Immature natural killer cell (primary cell): ENCODE measurements at regions not wholly inside any gene's neighbourhood (a gene's known extent, or its start where the extent isn't known, plus 50 kb on each side); places are given as distances from the start of the nearest gene placed in this dataset.
"Not testable (repeated sequence)": the region's sequence is repeated elsewhere in the genome, so short reads cannot be mapped to it uniquely, and the experiment has no call there.

ENCODE experiments used
- DNase-seq, 3 donors: peaks; one replicate each; pipeline ENCODE4 v3.0.0; 2022; ENCODE audit warnings: mixed read lengths in 1 of 3
- H3K27ac Mint-ChIP-seq, 6 donors: one replicate each; pipeline ENCODE4 v1.8.0; 2020; ENCODE audit warnings: mixed read lengths in 6 of 6, mild to moderate bottlenecking in 5 of 6, inconsistent platforms in 4 of 6, moderate library complexity in 3 of 6
- H3K27me3 Mint-ChIP-seq, 3 donors: one replicate each; pipeline ENCODE4 v1.8.0; 2020 to 2021; ENCODE audit warnings: low read depth in 3 of 3, mild to moderate bottlenecking in 3 of 3, mixed read lengths in 3 of 3, moderate library complexity in 3 of 3, inconsistent platforms in 1 of 3
- H3K36me3 Mint-ChIP-seq, 3 donors: one replicate each; pipeline ENCODE4 v1.8.0; 2020; ENCODE audit warnings: mixed read lengths in 3 of 3, inconsistent platforms in 2 of 3, mild to moderate bottlenecking in 2 of 3
- H3K4me1 Mint-ChIP-seq, 2 donors: one replicate each; pipeline ENCODE4 v1.8.0; 2020; ENCODE audit warnings: inconsistent platforms in 2 of 2, mild to moderate bottlenecking in 2 of 2, mixed read lengths in 2 of 2, moderate library complexity in 1 of 2
- H3K4me3 Mint-ChIP-seq, 5 donors: one replicate each; pipeline ENCODE4 v1.8.0; 2020; ENCODE audit warnings: mild to moderate bottlenecking in 5 of 5, mixed read lengths in 5 of 5, inconsistent platforms in 3 of 5, moderate library complexity in 3 of 5
- H3K9me3 Mint-ChIP-seq, 6 donors: one replicate each; pipeline ENCODE4 v1.8.0; 2020; ENCODE audit warnings: mild to moderate bottlenecking in 6 of 6, mixed read lengths in 6 of 6, inconsistent platforms in 4 of 6, moderate library complexity in 3 of 6

GRCh38 chr4:84001876-84002569 is 466.1 kb downstream of the GPAT3 start:
- DNase-seq: no peak
- Mint-ChIP-seq H3K4me3 (no peak overlapping the region), H3K27ac (no peak overlapping the region), H3K36me3 (no peaks in the 10 kb centered on the region), H3K27me3 (peaks cover 0 to 2% (median 0%) of the 10 kb centered on the region in 3 donors), H3K9me3 (peaks cover 0 to 5% (median 3%) of the 10 kb centered on the region in 6 donors), H3K4me1 (no peaks in the 10 kb centered on the region)

GRCh38 chr4:83996254-83996653 is 460.3 kb downstream of the GPAT3 start:
- Mint-ChIP-seq H3K4me1 (no peaks in the 10 kb centered on the region), H3K4me3 (no peak overlapping the region), H3K27ac (no peak overlapping the region), H3K36me3 (no peaks in the 10 kb centered on the region), H3K9me3 (peaks cover 0 to 5% (median 2%) of the 10 kb centered on the region in 6 donors), H3K27me3 (peaks cover 0 to 2% (median 0%) of the 10 kb centered on the region in 3 donors)
- DNase-seq: no peak

GRCh38 chr4:83993774-83994173 is 457.9 kb downstream of the GPAT3 start:
- peaks cover 0 to 2% (median 0%) of the 10 kb centered on the region in 3 donors for H3K27me3 Mint-ChIP-seq
- H3K27ac Mint-ChIP-seq: no peak overlapping the region
- H3K36me3 Mint-ChIP-seq: peaks cover 0 to 3% (median 0%) of the 10 kb centered on the region in 3 donors
- no peak for DNase-seq
- no peaks in the 10 kb centered on the region for H3K4me1 Mint-ChIP-seq
- H3K9me3 Mint-ChIP-seq: peaks cover 0 to 12% (median 4%) of the 10 kb centered on the region in 6 donors
- no peak overlapping the region for H3K4me3 Mint-ChIP-seq

GRCh38 chr4:83989835-83990234 is 453.9 kb downstream of the GPAT3 start:
- H3K4me1 Mint-ChIP-seq: no peaks in the 10 kb centered on the region
- H3K4me3 Mint-ChIP-seq: no peak overlapping the region
- no peak overlapping the region for H3K27ac Mint-ChIP-seq
- H3K36me3 Mint-ChIP-seq: peaks cover 0 to 3% (median 0%) of the 10 kb centered on the region in 3 donors
- H3K9me3 Mint-ChIP-seq: peaks cover 1 to 12% (median 7%) of the 10 kb centered on the region in 6 donors
- DNase-seq: no peak
- H3K27me3 Mint-ChIP-seq: peaks cover 0 to 4% (median 2%) of the 10 kb centered on the region in 3 donors

- peaks cover 0 to 2% (median 0%) of the 10 kb centered on the region in 3 donors for H3K27me3 Mint-ChIP-seq
- no peaks in the 10 kb centered on the region for H3K36me3 Mint-ChIP-seq
- no peak for DNase-seq
- H3K4me3 Mint-ChIP-seq: no peak overlapping the region
- no peak overlapping the region for H3K27ac Mint-ChIP-seq
- no peaks in the 10 kb centered on the region for H3K4me1 Mint-ChIP-seq
- H3K9me3 Mint-ChIP-seq: peaks cover 0 to 6% (median 2%) of the 10 kb centered on the region in 6 donors
These were observed 445.2 kb downstream of the GPAT3 start for GRCh38 chr4:83981156-83981555.

GRCh38 chr4:83979773-83980172 is 443.9 kb downstream of the GPAT3 start:
- Mint-ChIP-seq H3K4me3 (no peak overlapping the region), H3K27me3 (no peaks in the 10 kb centered on the region), H3K4me1 (no peaks in the 10 kb centered on the region), H3K27ac (no peak overlapping the region), H3K9me3 (peaks cover 0 to 4% (median 0%) of the 10 kb centered on the region in 6 donors), H3K36me3 (no peaks in the 10 kb centered on the region)
- DNase-seq: no peak

- Mint-ChIP-seq H3K27ac (no peak overlapping the region), H3K9me3 (peaks cover 0 to 2% (median 0%) of the 10 kb centered on the region in 6 donors), H3K4me1 (no peaks in the 10 kb centered on the region), H3K36me3 (no peaks in the 10 kb centered on the region), H3K4me3 (no peak overlapping the region), H3K27me3 (peaks cover 0 to 1% (median 0%) of the 10 kb centered on the region in 3 donors)
- no peak for DNase-seq
These were observed 438.3 kb downstream of the GPAT3 start for GRCh38 chr4:83974111-83974780.

- H3K9me3 Mint-ChIP-seq: peaks cover 0 to 14% (median 2%) of the 10 kb centered on the region in 6 donors
- no peak overlapping the region for H3K4me3 Mint-ChIP-seq
- H3K27ac Mint-ChIP-seq: no peak overlapping the region
- DNase-seq: no peak
- no peaks in the 10 kb centered on the region for H3K4me1 Mint-ChIP-seq
- H3K36me3 Mint-ChIP-seq: no peaks in the 10 kb centered on the region
- no peaks in the 10 kb centered on the region for H3K27me3 Mint-ChIP-seq
These were observed 429.2 kb downstream of the GPAT3 start for GRCh38 chr4:83964996-83965541.

- Mint-ChIP-seq H3K27me3 (no peaks in the 10 kb centered on the region), H3K27ac (no peak overlapping the region), H3K36me3 (no peaks in the 10 kb centered on the region), H3K4me3 (no peak overlapping the region), H3K9me3 (peaks cover 0 to 18% (median 4%) of the 10 kb centered on the region in 6 donors), H3K4me1 (no peaks in the 10 kb centered on the region)
- no peak for DNase-seq
These were observed 426.6 kb downstream of the GPAT3 start for GRCh38 chr4:83962492-83962891.

GRCh38 chr4:83961575-83961974 is 425.7 kb downstream of the GPAT3 start:
- Mint-ChIP-seq H3K27me3 (peaks cover 0 to 3% (median 2%) of the 10 kb centered on the region in 3 donors), H3K9me3 (peaks cover 0 to 14% (median 3%) of the 10 kb centered on the region in 6 donors), H3K36me3 (no peaks in the 10 kb centered on the region), H3K27ac (no peak overlapping the region), H3K4me1 (no peaks in the 10 kb centered on the region), H3K4me3 (no peak overlapping the region)
- no peak for DNase-seq

- Mint-ChIP-seq H3K4me3 (no peak overlapping the region), H3K27ac (no peak overlapping the region), H3K27me3 (peaks cover 2 to 3% (median 2%) of the 10 kb centered on the region in 3 donors), H3K4me1 (no peaks in the 10 kb centered on the region), H3K9me3 (peaks cover 0 to 14% (median 3%) of the 10 kb centered on the region in 6 donors), H3K36me3 (no peaks in the 10 kb centered on the region)
- no peak for DNase-seq
These were observed 423.3 kb downstream of the GPAT3 start for GRCh38 chr4:83959160-83959559.

- Mint-ChIP-seq H3K9me3 (peaks cover 0 to 4% (median 0%) of the 10 kb centered on the region in 6 donors), H3K4me1 (no peaks in the 10 kb centered on the region), H3K4me3 (no peak overlapping the region), H3K27ac (no peak overlapping the region), H3K36me3 (no peaks in the 10 kb centered on the region), H3K27me3 (no peaks in the 10 kb centered on the region)
- no peak for DNase-seq
These were observed 411.9 kb downstream of the GPAT3 start for GRCh38 chr4:83947830-83948193.

GRCh38 chr4:83947125-83947829 is 411.4 kb downstream of the GPAT3 start:
- no peak overlapping the region for H3K4me3 Mint-ChIP-seq
- no peaks in the 10 kb centered on the region for H3K36me3 Mint-ChIP-seq

GRCh38 chr4:83943691-83944090 is 407.8 kb downstream of the GPAT3 start:
- not testable (repeated sequence) for H3K4me3 Mint-ChIP-seq

More at GRCh38 chr4:83947125-83947829, 411.4 kb downstream of the GPAT3 start:
- DNase-seq: no peak
- H3K27me3 Mint-ChIP-seq: no peaks in the 10 kb centered on the region
- no peak overlapping the region for H3K27ac Mint-ChIP-seq
- H3K4me1 Mint-ChIP-seq: no peaks in the 10 kb centered on the region
- peaks cover 0 to 5% (median 0%) of the 10 kb centered on the region in 6 donors for H3K9me3 Mint-ChIP-seq

More at GRCh38 chr4:83943691-83944090, 407.8 kb downstream of the GPAT3 start:
- H3K4me1 Mint-ChIP-seq, H3K9me3 Mint-ChIP-seq, H3K36me3 Mint-ChIP-seq, DNase-seq, H3K27ac Mint-ChIP-seq, H3K27me3 Mint-ChIP-seq: not testable (repeated sequence)
